Epithelial cell of proximal tubule (primary cell): ENCODE measurements at regions not wholly inside any gene's neighbourhood (a gene's known extent, or its start where the extent isn't known, plus 50 kb on each side); places are given as distances from the start of the nearest gene placed in this dataset.

ENCODE experiments used
- DNase-seq: peaks from one replicate; pipeline ENCODE4 v3.0.0-alpha.2; 2011; ENCODE audit warnings: low read depth
- H3K4me3 ChIP-seq: 2 replicates; pipeline ENCODE4 v1.5.1; 2011; ENCODE audit warnings: low read depth, mild to moderate bottlenecking, low read length
- TF ChIP-seq, protein P1 (sequence below): conservative IDR thresholded peaks from 2 replicates; pipeline ENCODE4 v1.5.1; 2012; ENCODE audit warnings: low read depth, mild to moderate bottlenecking, low read length

DNA sequence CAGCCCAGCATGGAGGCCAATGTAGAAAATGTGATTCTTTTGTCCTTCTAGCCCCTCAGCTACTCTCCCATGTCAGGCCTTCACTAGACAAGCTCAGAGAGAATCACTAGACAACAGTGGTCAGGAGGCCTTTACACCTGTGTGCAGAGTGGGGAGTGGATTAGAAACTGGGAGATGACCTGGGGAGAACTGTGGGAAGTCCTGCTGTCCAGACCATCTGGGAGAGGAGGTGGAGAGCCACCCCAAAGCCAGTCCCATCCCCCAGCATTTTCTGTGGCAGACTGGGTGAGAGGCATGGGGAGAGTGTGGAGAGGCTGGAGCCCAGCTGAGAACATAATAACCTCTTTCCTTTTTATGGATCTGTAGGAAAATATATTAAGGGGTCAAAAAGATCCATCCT, 452.0 kb upstream of the DMAC1 start:
- no peak for DNase-seq
- no peak overlapping the region for H3K4me3 ChIP-seq
- TF ChIP-seq, protein P1, sequence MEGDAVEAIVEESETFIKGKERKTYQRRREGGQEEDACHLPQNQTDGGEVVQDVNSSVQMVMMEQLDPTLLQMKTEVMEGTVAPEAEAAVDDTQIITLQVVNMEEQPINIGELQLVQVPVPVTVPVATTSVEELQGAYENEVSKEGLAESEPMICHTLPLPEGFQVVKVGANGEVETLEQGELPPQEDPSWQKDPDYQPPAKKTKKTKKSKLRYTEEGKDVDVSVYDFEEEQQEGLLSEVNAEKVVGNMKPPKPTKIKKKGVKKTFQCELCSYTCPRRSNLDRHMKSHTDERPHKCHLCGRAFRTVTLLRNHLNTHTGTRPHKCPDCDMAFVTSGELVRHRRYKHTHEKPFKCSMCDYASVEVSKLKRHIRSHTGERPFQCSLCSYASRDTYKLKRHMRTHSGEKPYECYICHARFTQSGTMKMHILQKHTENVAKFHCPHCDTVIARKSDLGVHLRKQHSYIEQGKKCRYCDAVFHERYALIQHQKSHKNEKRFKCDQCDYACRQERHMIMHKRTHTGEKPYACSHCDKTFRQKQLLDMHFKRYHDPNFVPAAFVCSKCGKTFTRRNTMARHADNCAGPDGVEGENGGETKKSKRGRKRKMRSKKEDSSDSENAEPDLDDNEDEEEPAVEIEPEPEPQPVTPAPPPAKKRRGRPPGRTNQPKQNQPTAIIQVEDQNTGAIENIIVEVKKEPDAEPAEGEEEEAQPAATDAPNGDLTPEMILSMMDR = no peak

DNA sequence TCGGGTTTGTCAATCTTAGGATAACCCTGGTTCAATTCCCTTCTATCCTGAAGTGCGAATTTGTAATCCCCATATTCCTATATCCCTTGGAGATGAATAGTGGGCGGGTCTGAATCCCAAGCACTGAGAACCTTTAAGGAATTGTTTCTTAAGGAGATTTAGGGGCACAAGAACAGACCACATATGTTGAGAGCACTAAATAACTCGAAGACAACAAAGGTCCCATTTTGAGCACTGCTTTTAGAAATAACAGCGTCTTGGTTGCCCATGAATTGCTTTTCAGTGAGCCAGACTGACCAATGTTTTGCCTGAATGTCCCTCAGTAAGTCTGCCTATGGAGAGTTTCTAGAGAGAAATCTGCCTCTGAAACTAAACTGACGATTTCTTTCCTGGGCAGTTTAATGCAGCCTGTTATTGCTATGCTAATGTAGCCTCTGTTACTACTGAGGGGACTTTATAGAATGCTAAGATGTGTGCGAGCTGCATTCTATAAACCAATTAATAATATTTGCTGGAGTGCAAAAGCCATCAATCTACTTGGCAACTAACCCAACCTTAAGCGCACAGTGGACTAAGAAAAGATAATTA, 445.0 kb upstream of the DMAC1 start:
- DNase-seq = no peak
- TF ChIP-seq, protein P1 = no peak
- no peak overlapping the region for H3K4me3 ChIP-seq

DNA sequence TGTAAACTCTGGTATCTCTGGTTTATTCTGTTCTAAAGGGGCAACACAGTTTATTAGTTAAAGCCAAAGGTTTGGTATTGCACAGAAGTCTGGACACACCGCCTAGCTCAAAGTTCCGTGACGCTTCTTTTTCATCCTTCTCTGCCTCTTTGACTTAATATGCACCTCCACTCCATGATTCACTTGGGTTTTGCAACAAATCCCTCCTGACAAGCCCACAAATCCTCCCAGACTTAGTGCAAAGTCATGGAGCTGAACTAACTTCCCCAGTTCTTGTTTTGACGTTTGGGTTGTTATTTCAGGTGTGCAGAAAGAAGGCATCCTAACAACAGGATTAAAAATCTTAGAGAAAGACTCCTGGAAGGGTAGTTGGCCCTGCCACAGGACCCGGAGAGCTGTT, 441.6 kb upstream of the DMAC1 start:
- TF ChIP-seq, protein P1 = no peak

DNA sequence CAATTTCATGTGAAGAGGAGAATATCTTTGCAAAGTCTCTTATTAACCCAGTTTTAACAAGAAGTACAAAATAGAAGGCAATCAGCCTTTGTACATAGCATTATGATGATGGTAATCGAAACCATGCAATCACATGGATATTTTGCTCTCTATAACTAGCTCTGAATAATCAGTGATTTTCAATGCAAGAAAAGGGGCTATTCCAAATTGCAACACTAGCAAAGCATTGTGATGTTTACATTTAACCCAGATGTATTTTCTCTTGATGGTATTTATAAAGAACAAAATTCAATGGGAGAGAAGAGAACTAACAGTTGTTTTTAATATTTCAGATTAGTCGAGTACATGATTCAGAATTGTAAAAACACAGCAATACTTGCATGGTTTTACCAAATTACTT, 437.5 kb upstream of the DMAC1 start:
- DNase-seq = no peak
- H3K4me3 ChIP-seq = no peak overlapping the region
- TF ChIP-seq, protein P1 = no peak

More for the DNA sequence above, 441.6 kb upstream of the DMAC1 start:
- peak; percentile 15 for DNase-seq
- no peak overlapping the region for H3K4me3 ChIP-seq

DNA sequence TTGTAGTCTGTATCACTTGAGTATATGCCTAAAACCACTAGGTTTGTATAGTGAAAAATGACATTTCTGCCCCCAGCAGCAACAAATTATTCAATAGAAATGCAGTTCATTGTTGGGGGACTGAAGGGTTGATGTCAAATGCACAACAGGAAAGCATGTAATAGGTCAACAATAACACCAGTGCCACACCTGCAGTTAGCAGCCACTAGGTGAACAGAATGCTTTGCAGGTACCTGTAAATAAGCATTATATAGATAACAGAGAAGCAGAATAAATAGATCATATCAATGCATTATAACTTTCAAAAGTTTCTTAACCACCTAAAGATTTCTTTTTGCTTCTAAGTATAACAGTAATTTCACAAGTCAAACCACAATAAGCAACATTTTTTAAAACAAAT, 435.9 kb upstream of the DMAC1 start:
- DNase-seq = no peak
- no peak overlapping the region for H3K4me3 ChIP-seq
- TF ChIP-seq, protein P1 = peak; percentile 3

DNA sequence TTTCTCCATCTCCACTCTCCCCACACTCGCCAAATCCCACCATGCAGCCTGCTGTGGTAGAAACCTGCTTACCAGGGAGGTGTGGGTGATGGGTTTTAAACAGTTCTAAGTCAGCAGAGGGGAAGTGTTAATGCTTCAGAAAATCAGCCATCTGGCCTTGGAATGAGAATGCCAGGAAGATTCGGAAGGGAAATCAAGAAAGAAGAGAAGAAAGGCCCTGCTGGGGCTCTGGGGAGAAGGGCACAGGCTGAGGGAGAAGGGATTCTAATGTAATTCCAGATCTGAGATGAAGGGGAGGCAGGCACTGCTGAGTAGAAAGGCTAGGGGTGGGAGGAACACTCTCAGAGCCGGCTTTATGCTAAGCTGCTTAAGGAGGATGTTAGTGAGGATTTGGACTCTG, 434.7 kb upstream of the DMAC1 start:
- TF ChIP-seq, protein P1 = no peak
- no peak overlapping the region for H3K4me3 ChIP-seq
- no peak for DNase-seq

DNA sequence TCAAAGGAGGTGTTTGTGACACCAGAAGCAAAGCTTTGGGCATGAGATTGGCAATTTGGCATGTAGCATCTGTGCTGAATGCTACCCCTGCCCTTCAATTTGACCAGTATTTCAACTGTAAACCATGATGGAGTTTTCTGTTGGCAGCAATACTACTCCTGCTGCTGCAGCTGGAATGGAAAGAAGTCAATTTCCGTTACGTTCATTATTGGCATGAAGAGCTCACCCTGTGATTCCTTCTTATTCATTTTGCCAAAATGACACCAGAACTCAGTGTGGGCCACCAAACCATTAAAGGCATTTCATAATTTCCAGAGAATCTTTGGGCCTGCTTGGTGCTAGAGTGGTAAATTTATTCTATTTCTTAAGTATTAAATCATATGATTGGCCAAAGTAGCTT, 433.1 kb upstream of the DMAC1 start:
- DNase-seq = no peak
- TF ChIP-seq, protein P1 = no peak
- H3K4me3 ChIP-seq = no peak overlapping the region
